ENCODE measurements at regions not wholly inside any gene's neighbourhood (a gene's known extent, or its start where the extent isn't known, plus 50 kb on each side); places are given as distances from the start of the nearest gene placed in this dataset.

- TF ChIP-seq, protein P1, sequence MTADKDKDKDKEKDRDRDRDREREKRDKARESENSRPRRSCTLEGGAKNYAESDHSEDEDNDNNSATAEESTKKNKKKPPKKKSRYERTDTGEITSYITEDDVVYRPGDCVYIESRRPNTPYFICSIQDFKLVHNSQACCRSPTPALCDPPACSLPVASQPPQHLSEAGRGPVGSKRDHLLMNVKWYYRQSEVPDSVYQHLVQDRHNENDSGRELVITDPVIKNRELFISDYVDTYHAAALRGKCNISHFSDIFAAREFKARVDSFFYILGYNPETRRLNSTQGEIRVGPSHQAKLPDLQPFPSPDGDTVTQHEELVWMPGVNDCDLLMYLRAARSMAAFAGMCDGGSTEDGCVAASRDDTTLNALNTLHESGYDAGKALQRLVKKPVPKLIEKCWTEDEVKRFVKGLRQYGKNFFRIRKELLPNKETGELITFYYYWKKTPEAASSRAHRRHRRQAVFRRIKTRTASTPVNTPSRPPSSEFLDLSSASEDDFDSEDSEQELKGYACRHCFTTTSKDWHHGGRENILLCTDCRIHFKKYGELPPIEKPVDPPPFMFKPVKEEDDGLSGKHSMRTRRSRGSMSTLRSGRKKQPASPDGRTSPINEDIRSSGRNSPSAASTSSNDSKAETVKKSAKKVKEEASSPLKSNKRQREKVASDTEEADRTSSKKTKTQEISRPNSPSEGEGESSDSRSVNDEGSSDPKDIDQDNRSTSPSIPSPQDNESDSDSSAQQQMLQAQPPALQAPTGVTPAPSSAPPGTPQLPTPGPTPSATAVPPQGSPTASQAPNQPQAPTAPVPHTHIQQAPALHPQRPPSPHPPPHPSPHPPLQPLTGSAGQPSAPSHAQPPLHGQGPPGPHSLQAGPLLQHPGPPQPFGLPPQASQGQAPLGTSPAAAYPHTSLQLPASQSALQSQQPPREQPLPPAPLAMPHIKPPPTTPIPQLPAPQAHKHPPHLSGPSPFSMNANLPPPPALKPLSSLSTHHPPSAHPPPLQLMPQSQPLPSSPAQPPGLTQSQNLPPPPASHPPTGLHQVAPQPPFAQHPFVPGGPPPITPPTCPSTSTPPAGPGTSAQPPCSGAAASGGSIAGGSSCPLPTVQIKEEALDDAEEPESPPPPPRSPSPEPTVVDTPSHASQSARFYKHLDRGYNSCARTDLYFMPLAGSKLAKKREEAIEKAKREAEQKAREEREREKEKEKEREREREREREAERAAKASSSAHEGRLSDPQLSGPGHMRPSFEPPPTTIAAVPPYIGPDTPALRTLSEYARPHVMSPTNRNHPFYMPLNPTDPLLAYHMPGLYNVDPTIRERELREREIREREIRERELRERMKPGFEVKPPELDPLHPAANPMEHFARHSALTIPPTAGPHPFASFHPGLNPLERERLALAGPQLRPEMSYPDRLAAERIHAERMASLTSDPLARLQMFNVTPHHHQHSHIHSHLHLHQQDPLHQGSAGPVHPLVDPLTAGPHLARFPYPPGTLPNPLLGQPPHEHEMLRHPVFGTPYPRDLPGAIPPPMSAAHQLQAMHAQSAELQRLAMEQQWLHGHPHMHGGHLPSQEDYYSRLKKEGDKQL (CRISPR knock-in tag; IDR thresholded peaks at IDR 0.05; ENCODE audit: borderline replicate concordance), result no peak
- TF ChIP-seq ZNF431 (CRISPR knock-in tag; IDR thresholded peaks at IDR 0.05) (no peak), RBM39 (optimal IDR thresholded peaks at IDR 0.05; ENCODE audit: low read depth, low read length) (no peak), CREB3L1 (IDR thresholded peaks at IDR 0.05; ENCODE audit: borderline replicate concordance, low read depth) (no peak), JUNB (CRISPR knock-in tag; conservative IDR thresholded peaks at IDR 0.05) (no peak), ZNF561 (CRISPR knock-in tag; conservative IDR thresholded peaks at IDR 0.05) (no peak), ZNF311 (CRISPR knock-in tag; IDR thresholded peaks at IDR 0.05) (no peak), ZSCAN29 (IDR thresholded peaks at IDR 0.05) (no peak), JUN (IDR thresholded peaks at IDR 0.05; ENCODE audit: borderline replicate concordance, low read depth, low read length) (no peak), JUN (CRISPR knock-in tag; IDR thresholded peaks at IDR 0.05; ENCODE audit: borderline replicate concordance) (no peak), PPARD (CRISPR knock-in tag; IDR thresholded peaks at IDR 0.05) (no peak), DPF2 (IDR thresholded peaks at IDR 0.05) (no peak), RCOR1 (IDR thresholded peaks at IDR 0.05; ENCODE audit: borderline replicate concordance in 1 of 2, low read depth in 2 of 2, low read length in 2 of 2) (no peak)
Observed at GRCh38 chr2:222013889-222014288, 284.9 kb downstream of the PAX3 start (continued).

All from K562 (cell line).